Embryonic facial prominence (tissue), 1 donor: ENCODE measurements at regions not wholly inside any gene's neighbourhood (a gene's known extent, or its start where the extent isn't known, plus 50 kb on each side); places are given as distances from the start of the nearest gene placed in this dataset.

Source experiments
- DNase-seq: peaks from one replicate; pipeline ENCODE4 v3.0.0-alpha.2; 2016; ENCODE audit errors: extremely low spot score

DNA sequence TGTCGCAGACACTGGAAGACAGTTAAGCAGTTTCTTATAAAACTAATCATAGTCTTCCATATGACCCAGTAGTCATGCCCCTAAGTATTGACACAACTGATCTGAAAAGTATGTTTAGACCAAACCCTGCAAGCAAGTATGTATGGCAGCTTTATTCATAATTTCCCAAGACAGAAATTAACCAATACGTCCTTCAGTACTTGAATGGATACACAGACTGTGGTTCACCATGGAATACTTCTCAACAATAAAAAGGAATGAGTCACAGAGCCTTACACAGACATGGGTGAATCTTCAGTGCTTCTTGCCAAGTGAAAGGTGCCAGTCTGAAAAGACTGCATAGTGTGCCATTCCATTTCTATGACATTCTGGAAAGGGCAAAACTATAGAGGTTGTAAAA, 50.2 kb upstream of the AKR1E2 start:
- no peak for DNase-seq

DNA sequence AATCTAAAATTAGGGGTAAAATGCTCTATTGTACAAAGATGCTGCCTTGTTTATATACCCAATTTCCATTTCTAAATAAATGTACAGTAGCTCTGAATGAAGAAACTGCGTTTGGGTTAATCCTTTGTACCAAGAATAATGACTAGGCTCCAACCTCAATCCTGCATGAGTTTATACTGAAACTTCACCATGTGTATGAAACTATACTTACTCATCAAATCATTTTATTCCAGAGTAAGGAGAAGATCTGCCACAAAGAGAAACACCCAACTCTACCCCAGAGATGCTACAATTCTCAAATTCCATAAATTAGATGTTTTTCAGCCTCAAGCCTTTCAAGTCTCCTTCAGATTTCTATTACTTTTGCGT, 53.8 kb upstream of the AKR1E2 start:
- no peak for DNase-seq

DNA sequence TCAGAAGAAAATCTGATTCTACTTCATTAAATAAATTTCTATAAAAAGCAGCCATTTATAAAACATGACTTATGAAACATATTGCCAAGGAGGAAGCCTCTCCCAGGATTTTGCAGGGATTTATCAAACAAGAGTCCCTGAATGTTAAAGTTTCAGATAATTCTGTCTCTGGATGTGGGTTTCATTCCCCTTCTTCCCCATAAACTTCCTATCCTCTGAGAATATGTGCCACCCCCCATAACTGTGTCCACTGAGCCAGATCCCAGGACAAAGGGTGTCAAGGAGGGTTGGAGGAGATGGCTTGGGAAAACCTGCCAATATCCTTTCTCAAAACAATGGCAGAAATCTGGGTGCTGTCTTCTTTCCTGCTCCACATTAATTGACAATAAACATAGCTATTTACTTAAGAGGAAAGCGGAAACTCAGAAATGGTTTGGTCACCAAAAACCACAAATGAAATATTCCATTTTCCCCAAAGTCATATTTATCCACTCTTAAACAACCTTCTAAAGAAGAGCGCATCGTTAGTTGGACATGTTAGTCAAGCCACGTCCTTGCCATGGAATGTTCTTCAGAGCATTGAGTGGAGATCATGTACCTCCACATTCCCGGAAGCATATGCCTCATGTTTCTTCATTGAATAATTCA, 54.3 kb upstream of the AKR1E2 start:
- no peak for DNase-seq

DNA sequence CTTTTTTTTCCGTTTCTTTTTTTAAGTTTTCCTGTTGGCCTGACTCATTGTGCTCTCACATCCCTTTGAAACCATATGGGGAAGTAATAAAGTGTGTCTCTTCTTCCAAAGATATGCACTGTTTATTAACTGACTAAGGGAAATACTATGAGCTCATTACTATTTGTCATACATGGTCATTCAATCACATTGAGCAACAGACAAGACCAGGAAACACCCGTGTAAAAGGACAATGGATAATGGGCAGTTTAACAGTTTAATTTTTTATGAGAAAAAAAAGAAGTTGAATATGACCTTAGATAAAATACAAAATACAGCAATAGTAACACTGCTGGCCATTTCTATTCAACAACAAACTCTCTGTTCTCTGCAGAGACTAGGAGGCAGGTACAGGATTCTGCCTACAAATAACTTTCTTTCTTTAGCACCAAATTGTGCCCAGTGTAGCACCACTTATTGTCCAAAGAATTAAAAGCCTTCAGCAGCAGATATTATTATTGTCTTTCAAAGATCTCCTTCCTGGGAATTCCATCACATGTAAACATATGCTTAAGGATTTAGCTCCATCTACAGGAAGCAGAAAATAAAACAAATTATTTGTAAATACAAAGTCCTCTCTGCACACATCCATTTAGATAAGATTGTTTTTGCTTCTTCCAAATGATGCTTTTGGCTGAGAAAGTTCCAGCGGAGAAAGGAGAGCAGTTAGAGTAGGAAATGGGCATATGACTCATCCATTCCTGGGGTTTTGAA, 55.0 kb upstream of the AKR1E2 start:
- peak; percentile 50 for DNase-seq

DNA sequence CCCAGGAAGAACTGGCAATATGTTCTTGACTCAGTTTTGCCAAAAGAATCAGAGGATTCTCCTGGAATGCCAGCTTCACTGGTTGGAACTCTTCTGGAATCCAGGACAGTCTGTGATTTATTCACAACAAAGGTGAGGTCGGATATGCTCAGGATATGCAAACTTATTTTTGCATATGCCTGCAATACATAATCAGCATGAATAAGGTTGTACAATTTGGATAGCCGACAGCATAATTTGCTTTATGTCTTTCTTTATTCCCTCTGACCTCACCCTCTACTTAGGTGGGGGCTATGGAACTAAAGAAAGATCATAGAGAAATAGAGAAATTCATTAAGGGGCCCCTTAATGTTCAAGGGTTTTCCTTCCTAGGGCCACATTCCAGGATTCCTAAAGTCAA, 57.6 kb upstream of the AKR1E2 start:
- DNase-seq, result no peak

DNA sequence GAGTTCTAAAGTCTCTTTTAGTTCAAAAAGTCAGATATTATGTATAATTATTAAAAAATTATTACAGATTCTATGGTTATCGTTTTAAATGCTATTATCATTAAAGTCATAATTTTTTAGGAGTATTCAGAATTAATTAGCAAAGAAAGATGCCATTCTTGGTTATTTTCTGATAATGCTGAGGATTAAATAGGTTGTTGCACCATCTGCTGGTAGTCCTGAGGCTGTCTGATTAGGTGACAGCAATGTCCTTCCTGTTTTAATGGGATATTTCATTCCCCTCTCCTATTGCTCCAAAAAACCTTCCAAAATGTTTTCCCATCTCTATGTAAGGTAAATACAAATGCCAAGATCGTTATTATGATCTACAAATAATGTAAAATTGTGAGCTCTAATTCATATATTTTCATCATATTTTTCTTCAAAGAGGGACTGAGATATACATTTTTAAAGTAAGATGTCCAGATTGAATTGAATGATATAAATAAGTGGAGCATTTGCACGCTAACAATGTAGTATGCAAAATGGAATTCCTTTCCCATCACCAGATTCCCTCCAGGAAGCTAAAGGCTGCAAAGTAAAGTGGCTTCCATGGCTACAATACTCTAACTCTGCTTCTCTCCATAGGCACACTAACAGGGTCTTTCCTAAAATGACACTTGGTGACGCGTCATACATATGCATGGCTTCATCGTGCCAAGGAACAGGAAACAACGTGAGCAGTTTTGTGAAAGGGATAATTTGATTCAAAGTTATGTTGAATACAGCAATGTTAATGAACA, 58.8 kb upstream of the AKR1E2 start:
- DNase-seq, result no peak

DNA sequence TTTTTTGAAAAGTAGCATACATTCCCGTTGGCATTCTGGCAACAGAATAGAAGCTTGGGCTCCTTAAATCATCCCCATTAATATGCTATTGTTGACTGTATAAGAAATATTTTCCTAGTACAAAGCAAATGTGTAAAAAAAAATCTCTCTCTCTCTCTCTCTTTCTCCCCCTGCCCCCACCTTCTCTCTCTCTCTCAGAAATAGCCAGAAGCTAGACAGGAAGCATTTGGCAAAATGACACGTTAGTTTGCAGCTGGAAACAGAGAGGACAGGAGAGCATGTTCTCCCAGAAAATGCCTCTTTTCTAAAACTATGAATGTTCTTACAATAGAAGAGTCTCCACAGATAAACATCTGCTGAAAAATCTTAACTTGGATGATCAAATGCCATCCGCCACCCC, 59.6 kb upstream of the AKR1E2 start:
- no peak for DNase-seq

DNA sequence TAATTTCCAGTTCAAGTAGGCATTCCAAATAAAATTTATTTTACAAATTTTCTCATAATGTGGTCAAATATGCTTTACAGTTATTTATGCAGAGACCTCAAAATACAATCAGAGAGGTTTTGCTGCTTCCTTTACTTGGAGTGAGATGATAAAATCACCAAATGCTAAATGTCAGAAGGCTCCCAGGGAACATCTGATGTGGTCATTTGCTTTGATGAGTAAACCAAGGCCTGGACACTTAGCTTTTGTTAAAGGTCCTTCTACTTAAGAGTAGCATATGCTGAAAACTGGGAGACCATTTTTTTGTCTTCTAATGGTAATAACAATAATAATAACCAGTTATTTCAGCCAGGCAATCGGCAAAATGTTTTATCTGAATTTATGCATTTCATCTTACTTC, 60.6 kb upstream of the AKR1E2 start:
- DNase-seq, result no peak

DNA sequence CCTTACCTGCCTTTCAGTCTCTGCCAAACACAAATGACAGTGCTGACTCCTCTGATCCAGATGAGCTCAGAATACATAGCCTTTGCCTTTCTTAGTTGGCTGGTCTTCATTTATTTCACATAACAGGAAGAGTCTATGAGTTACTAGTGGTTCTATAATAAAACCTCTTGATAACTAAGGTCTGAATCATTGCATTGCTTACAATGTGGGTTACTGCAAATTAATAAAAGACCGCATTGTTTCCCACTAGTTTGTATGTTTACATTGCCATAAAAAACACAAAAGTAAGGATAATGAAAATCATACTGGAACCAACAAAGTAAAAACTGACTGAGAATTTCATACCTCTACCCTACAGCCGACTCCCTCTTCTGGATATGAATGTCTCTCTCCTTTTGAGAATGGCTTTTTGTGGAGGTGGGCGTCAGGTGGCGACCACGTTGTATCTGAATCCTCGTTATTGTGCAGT, 62.0 kb upstream of the AKR1E2 start:
- DNase-seq, result no peak

DNA sequence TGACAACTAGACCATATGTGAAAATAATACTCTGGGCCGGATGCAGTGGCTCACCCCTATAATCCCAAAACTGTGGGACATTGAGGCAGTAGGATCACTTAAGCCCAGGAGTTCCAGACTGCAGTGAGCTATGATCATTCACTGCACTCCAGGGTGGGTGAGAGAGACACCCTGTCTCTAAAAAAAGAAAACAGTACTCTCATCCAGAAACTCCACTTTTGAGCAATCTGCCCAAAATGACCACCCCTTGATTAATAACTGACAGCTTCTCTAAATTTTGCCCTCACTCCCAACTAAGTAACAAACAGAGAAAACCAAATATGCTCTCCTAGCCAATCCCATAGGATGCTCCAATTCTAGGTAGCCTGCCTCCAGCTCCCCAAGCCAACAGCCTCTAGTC, 62.5 kb upstream of the AKR1E2 start:
- DNase-seq, result no peak

DNA sequence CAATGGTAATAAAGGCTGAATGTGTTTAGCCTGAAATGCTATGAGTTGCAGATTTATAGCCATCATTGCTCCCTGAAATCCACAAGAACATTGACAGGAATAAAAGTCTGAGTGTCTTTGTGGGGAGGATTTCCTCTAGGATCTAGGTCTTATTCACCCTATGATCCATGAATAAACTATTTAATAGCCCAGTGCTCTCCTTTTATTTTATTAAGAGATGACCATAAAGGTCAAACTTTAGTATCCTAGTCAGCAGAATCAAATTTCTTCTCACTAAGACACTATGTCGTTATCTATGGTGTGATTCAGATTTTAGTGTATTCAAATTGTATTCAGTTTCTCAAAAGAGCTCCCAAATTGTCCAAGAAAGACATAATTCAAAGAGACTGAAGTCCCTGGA, 67.8 kb upstream of the AKR1E2 start:
- no peak for DNase-seq

DNA sequence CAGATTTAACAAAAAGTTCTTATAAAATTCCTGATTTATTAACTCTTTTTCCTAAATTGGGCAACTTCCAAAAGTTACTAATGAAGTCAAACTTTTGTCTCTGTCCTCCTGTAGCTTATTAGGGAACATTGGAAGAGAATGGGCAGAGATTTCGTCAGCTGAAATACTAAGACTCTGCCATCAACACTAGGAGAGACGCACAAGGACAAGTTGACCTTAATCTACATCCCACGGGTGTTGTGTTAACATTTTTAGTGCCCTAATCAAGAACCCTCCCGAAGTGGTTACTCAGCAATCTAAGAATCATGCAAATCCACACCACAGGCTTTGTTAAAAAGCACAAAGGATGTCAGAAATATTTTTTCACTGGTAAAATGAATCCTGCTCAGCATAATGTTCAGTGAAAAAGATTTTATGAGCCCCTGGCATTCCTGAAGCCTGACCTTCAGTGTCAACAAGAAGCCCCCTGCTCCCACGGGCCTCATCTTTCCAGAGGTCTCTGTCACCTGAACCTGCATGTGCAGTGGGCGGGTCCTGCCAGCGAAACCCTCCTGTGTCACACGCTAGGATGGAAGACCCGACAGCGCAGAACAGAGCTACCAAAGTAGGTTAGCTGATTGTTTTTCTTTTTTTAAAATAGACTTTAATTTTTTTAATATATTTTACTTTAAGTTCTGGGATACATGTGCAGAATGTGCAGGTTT, 70.6 kb upstream of the AKR1E2 start:
- no peak for DNase-seq

DNA sequence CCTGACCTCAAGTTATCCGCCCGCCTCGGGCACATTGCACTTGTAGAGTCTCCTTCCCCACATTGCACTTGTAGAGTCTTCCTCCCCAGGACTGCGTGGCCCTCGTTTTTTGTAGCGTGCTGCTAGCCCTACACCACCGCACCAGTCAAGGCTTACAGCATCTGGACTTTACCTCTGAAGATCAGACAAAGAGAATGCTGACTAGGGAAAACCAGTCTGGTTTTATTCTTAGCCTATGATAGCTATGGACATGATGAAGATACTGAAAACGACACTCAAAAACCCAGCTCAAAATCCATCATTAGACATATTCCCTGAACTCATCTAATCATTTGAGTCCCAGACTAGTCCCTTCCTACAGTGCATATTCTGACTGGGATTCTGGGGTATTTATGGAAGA, 71.9 kb upstream of the AKR1E2 start:
- no peak for DNase-seq

DNA sequence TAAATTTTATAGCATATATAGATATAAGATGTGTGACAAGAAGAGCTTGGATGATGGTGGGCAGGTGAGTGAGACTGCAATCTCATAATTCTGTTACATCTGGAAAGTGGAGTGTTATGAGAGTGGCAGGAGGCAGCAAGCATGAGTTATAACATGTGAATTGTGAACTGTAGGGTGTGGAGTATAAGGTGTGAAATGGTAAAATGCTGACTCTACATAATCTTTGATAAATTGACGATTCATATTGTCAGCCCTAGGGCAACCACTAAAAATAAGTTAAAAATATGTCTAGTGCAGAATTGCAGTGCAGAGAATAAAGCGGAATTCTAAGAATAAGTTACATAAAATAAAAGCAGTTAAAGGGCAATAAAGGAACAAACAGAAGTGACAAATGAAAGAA, 74.8 kb upstream of the AKR1E2 start:
- DNase-seq, result no peak

DNA sequence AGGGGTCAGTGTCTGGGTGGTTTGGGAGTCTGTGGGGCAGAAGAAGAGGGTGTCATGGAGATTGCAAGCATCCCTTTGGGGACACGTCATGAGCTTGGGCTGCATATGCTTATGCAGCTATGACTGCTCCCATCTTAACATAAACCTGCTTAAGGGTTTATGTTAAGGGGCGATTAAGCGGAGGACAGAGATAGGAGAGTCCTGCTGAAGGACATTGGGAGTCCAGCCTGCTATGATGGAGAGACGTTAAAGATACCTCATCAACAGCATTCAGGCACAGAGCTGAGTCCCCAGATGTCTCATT, 76.8 kb upstream of the AKR1E2 start:
- no peak for DNase-seq

DNA sequence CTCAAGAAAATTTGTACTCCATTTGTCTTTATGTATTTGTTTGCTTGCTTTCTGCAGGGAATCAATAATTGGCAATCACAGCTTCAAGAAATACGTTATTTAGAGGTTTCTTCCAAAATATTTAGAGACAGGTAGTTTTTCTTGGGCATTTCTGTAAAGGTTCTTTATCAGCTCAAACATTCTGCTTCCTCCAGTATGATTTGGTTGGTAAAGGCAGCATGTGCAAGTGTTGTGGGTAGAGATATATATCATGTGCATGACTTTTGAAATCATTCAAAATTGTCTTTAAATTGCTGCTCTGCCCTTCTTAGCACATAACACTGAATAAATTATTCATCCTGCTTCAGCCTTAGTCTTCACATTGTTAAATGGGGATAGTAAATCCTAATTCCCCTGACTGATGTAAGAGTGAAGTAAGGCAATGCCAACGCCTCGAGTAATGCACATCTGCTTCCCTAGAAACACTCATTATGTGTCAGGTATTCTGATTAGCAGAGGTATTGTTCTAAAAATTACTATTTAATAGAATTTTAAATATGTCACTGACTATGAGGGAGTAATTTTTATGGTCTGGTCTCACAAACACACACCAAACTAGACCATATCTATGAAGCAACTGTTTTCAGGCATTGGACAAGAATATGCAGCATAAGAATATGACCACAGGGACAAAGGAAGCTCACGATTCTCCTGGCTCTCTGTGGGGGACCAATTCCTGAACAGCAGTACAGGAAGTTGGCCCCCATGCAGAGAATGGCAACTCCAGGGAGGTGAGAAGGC, 77.3 kb upstream of the AKR1E2 start:
- no peak for DNase-seq

DNA sequence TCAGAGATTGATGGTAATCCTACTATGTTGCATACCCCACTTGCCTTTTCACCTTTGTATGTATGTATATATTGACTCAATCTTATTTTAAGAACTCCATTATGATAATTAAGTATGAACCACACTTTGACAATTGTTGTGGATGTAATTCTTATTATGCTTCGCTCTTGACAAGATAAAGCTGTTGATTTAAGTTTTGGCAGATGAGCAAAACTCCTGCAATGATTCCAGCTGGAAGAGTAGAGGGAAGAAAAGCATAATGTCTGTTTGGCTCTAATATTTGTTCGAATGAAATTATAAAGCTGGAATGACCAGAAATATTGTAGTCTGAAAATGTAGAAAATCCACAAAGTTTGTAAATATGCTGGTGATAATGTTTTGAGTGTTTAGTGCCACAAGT, 83.8 kb upstream of the AKR1E2 start:
- DNase-seq, result no peak

DNA sequence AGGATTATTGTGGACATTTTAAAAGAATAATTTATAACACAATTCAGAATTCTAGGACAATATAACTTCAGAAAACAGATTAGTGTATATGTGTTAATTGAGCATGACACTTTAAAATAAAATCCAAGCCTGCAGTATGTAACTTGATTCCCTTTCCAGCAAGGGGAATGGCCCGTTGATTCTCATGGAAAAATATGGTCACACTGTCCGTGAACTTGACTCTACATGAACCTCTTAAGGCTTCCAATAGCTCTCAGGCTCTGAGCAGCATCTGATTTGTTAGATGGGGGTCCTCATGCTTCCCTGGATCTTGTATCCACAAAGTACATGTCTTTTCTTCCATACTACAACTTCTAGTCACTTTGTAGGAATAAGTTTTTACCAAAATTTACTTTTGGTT, 85.5 kb upstream of the AKR1E2 start:
- DNase-seq, result no peak

DNA sequence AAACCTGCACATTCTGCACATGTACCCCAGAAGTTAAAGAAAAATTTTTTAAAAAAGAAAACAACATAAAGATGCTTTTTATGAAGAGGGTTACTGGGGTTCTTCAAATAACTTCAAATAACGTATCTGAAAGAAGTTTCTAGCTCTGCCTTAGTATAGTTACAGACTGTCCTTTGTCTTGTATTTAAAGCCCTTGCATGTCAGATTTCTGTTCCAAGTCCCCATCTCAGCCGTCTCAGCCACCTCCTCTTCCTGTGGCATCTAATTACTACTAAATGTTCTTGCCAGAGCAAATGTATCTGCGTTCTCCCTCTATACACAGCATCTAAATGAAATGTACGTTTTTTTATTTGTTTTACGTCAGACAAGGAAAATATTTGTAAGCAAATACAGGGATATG, 89.4 kb upstream of the AKR1E2 start:
- no peak for DNase-seq

DNA sequence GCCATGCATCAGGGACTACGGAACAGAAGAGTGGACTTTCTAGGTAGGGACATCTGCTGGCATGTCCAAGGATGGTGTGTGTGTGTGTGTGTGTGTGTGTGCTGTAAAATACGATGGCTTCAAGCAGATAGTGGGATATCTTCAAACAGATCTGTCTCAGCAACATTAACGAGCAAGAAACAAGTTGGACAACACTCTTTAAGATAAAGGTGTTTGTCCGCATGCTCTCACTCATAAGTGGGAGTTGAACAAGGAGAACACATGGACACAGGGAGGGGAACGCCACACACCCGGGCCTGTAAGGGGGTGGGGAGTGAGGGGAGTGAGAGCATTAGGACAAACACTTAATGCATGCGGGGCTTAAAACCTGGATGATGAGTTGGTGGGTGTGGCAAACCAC, 89.8 kb upstream of the AKR1E2 start:
- DNase-seq, result no peak

DNA sequence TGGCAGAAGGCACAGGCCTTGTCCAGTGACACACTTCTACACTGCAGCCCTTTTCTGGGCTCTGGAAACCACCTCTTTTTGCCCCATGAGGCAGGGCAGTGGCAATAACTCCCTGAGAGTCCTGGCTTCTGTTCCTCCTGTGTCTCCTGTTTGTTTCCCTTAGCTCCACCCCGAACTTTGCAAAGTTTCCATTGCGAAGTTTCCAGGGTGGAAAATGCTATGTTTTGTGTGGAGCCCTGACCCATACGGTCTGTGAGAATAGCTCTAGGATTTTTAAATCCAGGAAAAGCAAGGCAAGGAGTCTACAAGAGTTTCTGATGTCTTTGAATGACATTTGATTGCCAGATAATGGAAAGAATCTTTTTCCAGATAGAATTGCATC, 92.2 kb upstream of the AKR1E2 start:
- no peak for DNase-seq
